ENCODE measurements at regions not wholly inside any gene's neighbourhood (a gene's known extent, or its start where the extent isn't known, plus 50 kb on each side); places are given as distances from the start of the nearest gene placed in this dataset.
A peak's percentile ranks its signal among the peaks of the same experiment; 100 is the strongest.

DNA sequence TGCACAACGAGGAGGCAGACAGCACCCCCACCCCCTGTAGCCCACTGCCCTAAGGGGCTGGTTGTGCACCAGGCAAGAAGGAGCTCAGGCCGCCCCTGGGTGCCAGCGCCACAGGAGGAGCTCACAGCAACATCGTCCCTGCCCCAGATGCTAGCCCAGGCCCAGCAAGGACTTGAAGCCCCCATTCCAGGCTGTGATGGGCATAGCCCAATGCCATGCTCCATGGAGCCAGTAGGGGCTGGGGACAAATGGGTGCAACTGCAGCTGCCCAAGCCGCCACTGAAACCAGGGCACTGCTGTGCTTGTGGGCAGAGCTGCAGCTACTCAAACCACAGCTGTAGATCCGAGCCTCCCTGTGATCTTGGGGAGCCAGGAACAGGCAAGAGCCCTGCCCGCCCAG lies 241.3 kb upstream of the GIMD1 start:
- TF ChIP-seq POLR2AphosphoS5 (IDR thresholded peaks at IDR 0.05) (no peak), POLR2A (IDR thresholded peaks at IDR 0.05) (no peak), CTCF (IDR thresholded peaks at IDR 0.05) (no peak), EP300 (IDR thresholded peaks at IDR 0.05) (no peak)
- no peak overlapping the region for H3K27ac ChIP-seq
- no peaks in the 10 kb centered on the region for H3K4me1 ChIP-seq
- ATAC-seq (ENCODE audit: low FRiP score in 2 of 2) (no peak), DNase-seq (peak in 1 of 2 donors; percentile 48)
- H3K9me3 ChIP-seq = no peaks in the 10 kb centered on the region
- no peak overlapping the region for H3K4me3 ChIP-seq
- 79 to 80% methylated on average over 1 to 7 of the region's 7 CpGs for WGBS, 2 donors
- H3K27me3 ChIP-seq = no peaks in the 10 kb centered on the region
- H3K36me3 ChIP-seq = no peaks in the 10 kb centered on the region

DNA sequence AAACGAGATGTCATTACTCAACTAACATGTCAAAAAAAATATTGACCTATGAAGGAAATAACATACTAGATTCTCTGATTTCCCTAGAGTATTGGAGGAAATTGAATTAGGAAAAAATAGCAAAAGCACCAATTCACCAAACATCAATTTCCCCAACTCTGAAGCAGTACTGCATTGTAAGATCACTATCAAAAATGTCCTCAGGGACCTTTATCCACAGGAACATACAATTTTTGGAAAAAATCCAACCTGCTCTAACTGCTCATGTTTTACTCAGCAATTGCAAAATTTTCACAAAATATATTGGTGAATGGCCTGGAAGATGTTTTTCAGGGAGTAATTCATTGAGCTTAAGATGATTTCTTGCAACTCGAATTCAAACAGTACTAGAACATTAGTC lies 239.0 kb upstream of the GIMD1 start:
- Histone ChIP-seq H3K27ac (no peak overlapping the region), H3K9me3 (no peaks in the 10 kb centered on the region), H3K27me3 (no peaks in the 10 kb centered on the region), H3K4me1 (no peaks in the 10 kb centered on the region), H3K4me3 (no peak overlapping the region), H3K36me3 (no peaks in the 10 kb centered on the region)
- DNase-seq = no peak
- 75 to 83% methylated on average over 2 of the region's 2 CpGs for WGBS, 2 donors
- TF ChIP-seq POLR2A (IDR thresholded peaks at IDR 0.05) = no peak
- TF ChIP-seq POLR2AphosphoS5 (IDR thresholded peaks at IDR 0.05) = no peak
- no peak for TF ChIP-seq CTCF (IDR thresholded peaks at IDR 0.05)
- TF ChIP-seq EP300 (IDR thresholded peaks at IDR 0.05) = no peak
- ATAC-seq (ENCODE audit: low FRiP score in 2 of 2) = no peak

DNA sequence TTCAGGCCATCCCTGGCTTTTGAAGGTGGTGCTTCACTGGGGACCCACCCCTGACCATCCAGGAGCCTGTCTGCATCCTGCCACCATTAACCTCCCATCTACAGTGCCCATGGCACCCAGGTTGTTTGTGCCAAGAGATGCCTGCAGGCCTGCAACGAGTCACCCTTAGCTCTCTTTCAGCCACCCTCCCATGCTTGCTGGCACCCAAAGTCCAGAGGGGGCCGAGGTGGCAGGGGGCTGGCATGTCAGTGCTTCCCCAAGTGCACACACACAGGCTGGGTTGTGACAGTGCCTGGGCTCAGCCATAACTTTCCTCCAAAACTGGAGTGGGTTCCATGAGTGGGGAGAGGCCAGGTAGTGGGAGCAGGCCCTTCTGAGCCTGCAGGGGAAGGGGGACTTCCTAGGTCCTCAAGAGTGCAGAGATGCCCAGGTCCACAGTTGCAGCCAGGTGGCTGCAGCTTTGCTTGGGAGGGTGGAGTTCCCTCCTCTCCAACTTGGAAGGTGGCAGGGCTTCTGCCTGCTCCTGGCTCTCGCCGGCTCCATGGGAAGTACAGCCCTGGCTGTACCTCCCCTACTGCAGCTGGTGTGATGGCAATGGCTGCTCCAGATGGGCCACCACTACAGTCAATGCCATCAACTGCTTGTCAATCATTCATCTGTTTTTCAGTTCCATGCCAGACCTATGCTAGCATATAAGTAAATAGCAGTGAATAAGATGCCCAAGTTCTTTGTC lies 235.9 kb upstream of the GIMD1 start:
- DNase-seq = no peak

GRCh38 chr4:106603471-106603870 lies 234.9 kb upstream of the GIMD1 start:
- ATAC-seq (ENCODE audit: low FRiP score in 2 of 2) = no peak
- DNase-seq = peak in 1 of 2 donors; percentile 32
- no peak overlapping the region for H3K27ac ChIP-seq
- no peaks in the 10 kb centered on the region for H3K36me3 ChIP-seq
- no peak overlapping the region for H3K4me3 ChIP-seq
- no peaks in the 10 kb centered on the region for H3K9me3 ChIP-seq
- no peaks in the 10 kb centered on the region for H3K27me3 ChIP-seq
- H3K4me1 ChIP-seq = no peaks in the 10 kb centered on the region
- WGBS, 2 donors = 96 to 100% methylated on average over 3 of the region's 3 CpGs
- TF ChIP-seq POLR2A (IDR thresholded peaks at IDR 0.05) (no peak), EP300 (IDR thresholded peaks at IDR 0.05) (no peak)

More for the DNA sequence above, 235.9 kb upstream of the GIMD1 start:
- 88 to 100% methylated on average over 1 to 4 of the region's 4 CpGs for WGBS, 2 donors
- H3K27ac ChIP-seq = no peak overlapping the region
- H3K9me3 ChIP-seq = no peaks in the 10 kb centered on the region
- no peaks in the 10 kb centered on the region for H3K27me3 ChIP-seq
- ATAC-seq (ENCODE audit: low FRiP score in 2 of 2) = peak in 1 of 2 donors; percentile 51
- no peak for TF ChIP-seq CTCF (IDR thresholded peaks at IDR 0.05)
- TF ChIP-seq POLR2AphosphoS5 (IDR thresholded peaks at IDR 0.05) = no peak
- no peaks in the 10 kb centered on the region for H3K36me3 ChIP-seq
- H3K4me3 ChIP-seq = no peak overlapping the region
- no peaks in the 10 kb centered on the region for H3K4me1 ChIP-seq

DNA sequence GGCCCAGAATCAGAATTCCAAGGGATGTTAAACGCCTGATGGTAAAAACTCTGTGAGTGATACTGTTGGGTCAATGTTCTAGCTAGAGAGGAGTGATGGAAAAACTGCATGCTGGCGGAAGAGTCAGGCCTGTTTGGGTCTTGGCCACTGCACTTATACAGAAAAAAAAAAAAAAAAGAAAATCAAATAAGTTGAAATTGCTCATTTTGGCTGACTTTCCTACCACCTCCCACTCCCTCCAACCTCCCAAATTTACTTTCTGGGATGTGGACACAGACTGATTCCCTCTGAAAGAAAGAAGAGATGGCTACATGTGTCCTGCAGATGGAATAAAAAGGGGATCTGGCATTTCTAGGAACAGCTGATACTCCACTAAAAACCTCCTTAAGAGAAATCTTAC lies 234.1 kb upstream of the GIMD1 start:
- Histone ChIP-seq H3K36me3 (no peaks in the 10 kb centered on the region), H3K9me3 (no peaks in the 10 kb centered on the region), H3K4me3 (no peak overlapping the region), H3K4me1 (no peaks in the 10 kb centered on the region), H3K27ac (no peak overlapping the region), H3K27me3 (no peaks in the 10 kb centered on the region)
- no peak for ATAC-seq (ENCODE audit: low FRiP score in 2 of 2)
- no peak for DNase-seq
- TF ChIP-seq CTCF (IDR thresholded peaks at IDR 0.05) (no peak), POLR2AphosphoS5 (IDR thresholded peaks at IDR 0.05) (no peak), EP300 (IDR thresholded peaks at IDR 0.05) (no peak), POLR2A (IDR thresholded peaks at IDR 0.05) (no peak)
- 87 to 88% methylated on average over 2 of the region's 2 CpGs for WGBS, 2 donors

Measured in upper lobe of left lung (tissue), 6 donors.